Liver (tissue), 8 donors: ENCODE measurements at regions not wholly inside any gene's neighbourhood (a gene's known extent, or its start where the extent isn't known, plus 50 kb on each side); places are given as distances from the start of the nearest gene placed in this dataset.

Source experiments
- DNase-seq: peaks from one replicate; pipeline ENCODE4 v3.0.0-alpha.2; 2017; ENCODE audit warnings: low spot score
- H3K27ac ChIP-seq, 2 donors: one replicate each; pipeline ENCODE4 v1.7.0; 2013; ENCODE audit warnings: inconsistent platforms in 2 of 2, low read length in 2 of 2, control low read depth in 1 of 2, low read depth in 1 of 2, mild to moderate bottlenecking in 1 of 2
- H3K27me3 ChIP-seq, 4 donors: one replicate each; pipeline versions ENCODE4 v1.6.1 to v1.7.0; 2013; ENCODE audit warnings: low read length in 3 of 4, inconsistent platforms in 1 of 4, mild to moderate bottlenecking in 1 of 4, moderate library complexity in 1 of 4; ENCODE audit not compliant: control insufficient read depth in 4 of 4, insufficient read depth in 4 of 4
- H3K36me3 ChIP-seq, 4 donors: one replicate each; pipeline versions ENCODE4 v1.6.1 to v1.7.0; 2013; ENCODE audit warnings: low read length in 3 of 4, mild to moderate bottlenecking in 3 of 4, low read depth in 1 of 4, moderate library complexity in 1 of 4; ENCODE audit not compliant: control insufficient read depth in 4 of 4, insufficient read depth in 3 of 4
- H3K4me1 ChIP-seq, 4 donors: one replicate each; pipeline versions ENCODE4 v1.6.1 to v1.7.0; 2013; ENCODE audit warnings: low read length in 3 of 4, mild to moderate bottlenecking in 3 of 4, moderate library complexity in 1 of 4; ENCODE audit not compliant: control insufficient read depth in 4 of 4, insufficient read depth in 4 of 4
- H3K4me3 ChIP-seq, 3 donors: one replicate each; pipeline versions ENCODE4 v1.6.1 to v1.7.0; 2013; ENCODE audit warnings: low read length in 3 of 3, control low read depth in 1 of 3, low read depth in 1 of 3, mild to moderate bottlenecking in 1 of 3
- H3K9ac ChIP-seq, 2 donors: one replicate each; pipeline ENCODE4 v1.7.0; 2013; ENCODE audit warnings: low read length in 2 of 2, mild to moderate bottlenecking in 2 of 2, moderate library complexity in 2 of 2, control low read depth in 1 of 2, low read depth in 1 of 2
- H3K9me3 ChIP-seq, 4 donors: one replicate each; pipeline versions ENCODE4 v1.6.1 to v1.7.0; 2013; ENCODE audit warnings: low read length in 3 of 4; ENCODE audit not compliant: control insufficient read depth in 4 of 4
- EGR1 ChIP-seq, 2 donors: IDR thresholded peaks; 2 replicates each; pipeline ENCODE4 v1.6.1; 2016 to 2018; ENCODE audit warnings: antibody characterized with exemption in 2 of 2, low read depth in 2 of 2
- FOXA1 ChIP-seq: IDR thresholded peaks from 2 replicates; pipeline ENCODE4 v1.6.1; 2016; ENCODE audit warnings: antibody characterized with exemption
- FOXA2 ChIP-seq: IDR thresholded peaks from 2 replicates; pipeline ENCODE4 v1.6.1; 2016; ENCODE audit warnings: antibody characterized with exemption
- GABPA ChIP-seq, 2 donors: IDR thresholded peaks in 1 of 2; conservative IDR thresholded peaks in 1 of 2; 2 replicates each; pipeline ENCODE4 v1.6.1; 2016; ENCODE audit warnings: antibody characterized with exemption in 2 of 2, mild to moderate bottlenecking in 1 of 2, moderate library complexity in 1 of 2
- HNF4A ChIP-seq, 2 donors: conservative IDR thresholded peaks; 2 replicates each; pipeline ENCODE4 v1.6.1; 2016; ENCODE audit warnings: antibody characterized with exemption in 2 of 2, mild to moderate bottlenecking in 2 of 2
- HNF4G ChIP-seq: IDR thresholded peaks from 2 replicates; pipeline ENCODE4 v1.6.1; 2016; ENCODE audit warnings: antibody characterized with exemption
- NR2F2 ChIP-seq: IDR thresholded peaks from 2 replicates; pipeline ENCODE4 v1.6.1; 2016; ENCODE audit warnings: antibody characterized with exemption
- RAD21 ChIP-seq, 2 donors: IDR thresholded peaks; 2 replicates each; pipeline ENCODE4 v1.6.1; 2016; ENCODE audit warnings: antibody characterized with exemption in 2 of 2, mild to moderate bottlenecking in 2 of 2
- YY1 ChIP-seq: IDR thresholded peaks from 2 replicates; pipeline ENCODE4 v1.6.1; 2016; ENCODE audit warnings: antibody characterized with exemption, mild to moderate bottlenecking
- WGBS: extraction: QIAGEN DNeasy Blood & Tissue Kit; methylation state at CpG from one replicate; pipeline ENCODE4 v1.1.7; 2013; 5-methylcytosine and 5-hydroxymethylcytosine counted together
- TF ChIP-seq, protein P1 (sequence below): fragments of 150-350 bp; IDR thresholded peaks from 2 replicates; pipeline ENCODE4 v1.5.1; 2017; ENCODE audit warnings: improper control_type of control experiment, low read depth, low read length; ENCODE audit not compliant: missing input control
- TF ChIP-seq, protein P2 (sequence below): IDR thresholded peaks from 2 replicates; pipeline ENCODE4 v1.6.1; 2016; ENCODE audit warnings: antibody characterized with exemption
- TF ChIP-seq, protein P3 (sequence below): IDR thresholded peaks from 2 replicates; pipeline ENCODE4 v1.6.1; 2016; ENCODE audit warnings: antibody characterized with exemption, mild to moderate bottlenecking
- donor health status: healthy.
- donor health status: healthy.
- donor health status: healthy.
- donor health status: healthy.
- donor health status: healthy.

DNA sequence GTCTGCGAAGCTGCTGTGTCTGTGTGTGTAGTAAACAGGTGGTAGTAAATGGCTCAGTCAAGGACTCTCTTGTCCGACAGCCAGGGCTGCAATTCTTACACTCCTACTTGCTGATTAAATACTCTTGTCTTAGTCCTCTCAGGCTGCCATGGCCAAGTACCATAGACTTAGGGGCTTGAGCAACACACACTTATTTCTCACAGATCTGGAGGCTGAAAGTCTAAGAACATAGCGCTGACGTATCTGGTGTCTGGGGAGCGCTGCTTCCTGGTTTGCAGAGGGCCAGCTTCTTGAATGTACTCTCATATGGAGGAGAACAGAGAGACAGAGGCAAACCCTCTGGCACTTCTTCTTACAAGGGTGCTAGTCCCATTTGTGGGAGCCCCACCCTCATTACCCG, 411.0 kb downstream of the MED10 start (continued):
- TF ChIP-seq YY1 (no peak), NR2F2 (no peak), RAD21 (IDR thresholded peaks at IDR 0.05) (no peak), FOXA1 (no peak)

DNA sequence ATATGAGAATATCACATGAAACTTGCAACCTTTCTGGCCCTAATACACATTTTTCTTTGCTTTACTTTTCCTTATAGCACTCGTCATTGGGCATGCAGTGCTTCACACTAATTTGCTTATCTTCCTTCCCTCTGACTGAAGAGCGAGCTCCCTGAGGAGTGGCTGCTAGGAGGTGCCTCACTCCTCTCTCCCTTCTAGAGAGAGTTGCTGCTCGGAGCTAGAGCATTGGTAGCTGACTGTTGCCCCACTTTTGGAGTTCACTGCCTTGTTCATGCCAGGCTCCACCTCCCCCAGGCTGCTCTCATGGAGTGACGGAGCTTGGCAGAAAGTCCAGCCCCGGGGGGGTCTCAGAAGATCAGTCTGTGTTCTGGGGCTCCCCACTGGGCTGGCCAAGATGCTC, 413.2 kb downstream of the MED10 start:
- Histone ChIP-seq H3K9ac (no peak overlapping the region), H3K9me3 (peaks cover 0 to 13% (median 3%) of the 10 kb centered on the region in 4 donors), H3K27me3 (no peaks in the 10 kb centered on the region), H3K36me3 (no peaks in the 10 kb centered on the region), H3K4me3 (no peak overlapping the region), H3K27ac (no peak overlapping the region), H3K4me1 (no peaks in the 10 kb centered on the region)
- 63% methylated on average over 5 of the region's 5 CpGs for WGBS
- TF ChIP-seq NR2F2 (no peak), YY1 (no peak), HNF4A (conservative IDR thresholded peaks at IDR 0.05) (no peak), GABPA (IDR thresholded peaks at IDR 0.05 in 1 of 2, conservative IDR thresholded peaks at IDR 0.05 in 1 of 2) (no peak), HNF4G (no peak), EGR1 (IDR thresholded peaks at IDR 0.05; ENCODE audit: low read depth in 2 of 2) (no peak)
- TF ChIP-seq, protein P1, sequence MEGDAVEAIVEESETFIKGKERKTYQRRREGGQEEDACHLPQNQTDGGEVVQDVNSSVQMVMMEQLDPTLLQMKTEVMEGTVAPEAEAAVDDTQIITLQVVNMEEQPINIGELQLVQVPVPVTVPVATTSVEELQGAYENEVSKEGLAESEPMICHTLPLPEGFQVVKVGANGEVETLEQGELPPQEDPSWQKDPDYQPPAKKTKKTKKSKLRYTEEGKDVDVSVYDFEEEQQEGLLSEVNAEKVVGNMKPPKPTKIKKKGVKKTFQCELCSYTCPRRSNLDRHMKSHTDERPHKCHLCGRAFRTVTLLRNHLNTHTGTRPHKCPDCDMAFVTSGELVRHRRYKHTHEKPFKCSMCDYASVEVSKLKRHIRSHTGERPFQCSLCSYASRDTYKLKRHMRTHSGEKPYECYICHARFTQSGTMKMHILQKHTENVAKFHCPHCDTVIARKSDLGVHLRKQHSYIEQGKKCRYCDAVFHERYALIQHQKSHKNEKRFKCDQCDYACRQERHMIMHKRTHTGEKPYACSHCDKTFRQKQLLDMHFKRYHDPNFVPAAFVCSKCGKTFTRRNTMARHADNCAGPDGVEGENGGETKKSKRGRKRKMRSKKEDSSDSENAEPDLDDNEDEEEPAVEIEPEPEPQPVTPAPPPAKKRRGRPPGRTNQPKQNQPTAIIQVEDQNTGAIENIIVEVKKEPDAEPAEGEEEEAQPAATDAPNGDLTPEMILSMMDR, result no peak
- TF ChIP-seq, protein P2, sequence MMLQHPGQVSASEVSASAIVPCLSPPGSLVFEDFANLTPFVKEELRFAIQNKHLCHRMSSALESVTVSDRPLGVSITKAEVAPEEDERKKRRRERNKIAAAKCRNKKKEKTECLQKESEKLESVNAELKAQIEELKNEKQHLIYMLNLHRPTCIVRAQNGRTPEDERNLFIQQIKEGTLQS, result no peak
- TF ChIP-seq, protein P3, sequence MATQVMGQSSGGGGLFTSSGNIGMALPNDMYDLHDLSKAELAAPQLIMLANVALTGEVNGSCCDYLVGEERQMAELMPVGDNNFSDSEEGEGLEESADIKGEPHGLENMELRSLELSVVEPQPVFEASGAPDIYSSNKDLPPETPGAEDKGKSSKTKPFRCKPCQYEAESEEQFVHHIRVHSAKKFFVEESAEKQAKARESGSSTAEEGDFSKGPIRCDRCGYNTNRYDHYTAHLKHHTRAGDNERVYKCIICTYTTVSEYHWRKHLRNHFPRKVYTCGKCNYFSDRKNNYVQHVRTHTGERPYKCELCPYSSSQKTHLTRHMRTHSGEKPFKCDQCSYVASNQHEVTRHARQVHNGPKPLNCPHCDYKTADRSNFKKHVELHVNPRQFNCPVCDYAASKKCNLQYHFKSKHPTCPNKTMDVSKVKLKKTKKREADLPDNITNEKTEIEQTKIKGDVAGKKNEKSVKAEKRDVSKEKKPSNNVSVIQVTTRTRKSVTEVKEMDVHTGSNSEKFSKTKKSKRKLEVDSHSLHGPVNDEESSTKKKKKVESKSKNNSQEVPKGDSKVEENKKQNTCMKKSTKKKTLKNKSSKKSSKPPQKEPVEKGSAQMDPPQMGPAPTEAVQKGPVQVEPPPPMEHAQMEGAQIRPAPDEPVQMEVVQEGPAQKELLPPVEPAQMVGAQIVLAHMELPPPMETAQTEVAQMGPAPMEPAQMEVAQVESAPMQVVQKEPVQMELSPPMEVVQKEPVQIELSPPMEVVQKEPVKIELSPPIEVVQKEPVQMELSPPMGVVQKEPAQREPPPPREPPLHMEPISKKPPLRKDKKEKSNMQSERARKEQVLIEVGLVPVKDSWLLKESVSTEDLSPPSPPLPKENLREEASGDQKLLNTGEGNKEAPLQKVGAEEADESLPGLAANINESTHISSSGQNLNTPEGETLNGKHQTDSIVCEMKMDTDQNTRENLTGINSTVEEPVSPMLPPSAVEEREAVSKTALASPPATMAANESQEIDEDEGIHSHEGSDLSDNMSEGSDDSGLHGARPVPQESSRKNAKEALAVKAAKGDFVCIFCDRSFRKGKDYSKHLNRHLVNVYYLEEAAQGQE, result no peak
- DNase-seq, result no peak

DNA sequence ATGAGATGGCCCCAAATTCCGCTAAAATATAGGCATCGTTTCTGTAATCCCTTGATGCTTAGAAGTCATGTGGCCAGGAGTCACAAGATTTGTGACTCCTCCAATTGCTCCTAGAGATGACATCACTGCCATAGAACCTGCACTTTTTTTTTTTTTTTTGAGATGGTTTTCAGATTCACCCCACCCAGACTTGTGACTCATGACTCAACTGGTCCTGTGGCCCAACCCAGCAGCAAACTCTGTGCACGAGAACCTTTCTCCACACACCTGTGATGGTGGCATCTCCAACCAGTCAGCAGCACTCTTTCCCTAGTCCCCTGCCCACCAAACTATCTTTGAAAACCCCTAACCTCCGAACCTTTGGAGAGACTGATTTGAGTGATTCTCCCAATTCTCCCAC, 414.0 kb downstream of the MED10 start:
- no peak for TF ChIP-seq FOXA2
- no peak for TF ChIP-seq HNF4G
- 80% methylated on average over 4 of the region's 4 CpGs for WGBS
- no peaks in the 10 kb centered on the region for H3K36me3 ChIP-seq

More for the DNA sequence above, 414.0 kb downstream of the MED10 start:
- no peak overlapping the region for H3K27ac ChIP-seq
- DNase-seq, result no peak
- no peaks in the 10 kb centered on the region for H3K27me3 ChIP-seq
- H3K9me3 ChIP-seq, result peaks cover 0 to 13% (median 3%) of the 10 kb centered on the region in 4 donors
- H3K4me3 ChIP-seq, result no peak overlapping the region
- H3K9ac ChIP-seq, result no peak overlapping the region
- H3K4me1 ChIP-seq, result no peaks in the 10 kb centered on the region
